ENCODE measurements at regions not wholly inside any gene's neighbourhood (a gene's known extent, or its start where the extent isn't known, plus 50 kb on each side); places are given as distances from the start of the nearest gene placed in this dataset.
"Not testable (repeated sequence)": the region's sequence is repeated elsewhere in the genome, so short reads cannot be mapped to it uniquely, and the experiment has no call there.

DNA sequence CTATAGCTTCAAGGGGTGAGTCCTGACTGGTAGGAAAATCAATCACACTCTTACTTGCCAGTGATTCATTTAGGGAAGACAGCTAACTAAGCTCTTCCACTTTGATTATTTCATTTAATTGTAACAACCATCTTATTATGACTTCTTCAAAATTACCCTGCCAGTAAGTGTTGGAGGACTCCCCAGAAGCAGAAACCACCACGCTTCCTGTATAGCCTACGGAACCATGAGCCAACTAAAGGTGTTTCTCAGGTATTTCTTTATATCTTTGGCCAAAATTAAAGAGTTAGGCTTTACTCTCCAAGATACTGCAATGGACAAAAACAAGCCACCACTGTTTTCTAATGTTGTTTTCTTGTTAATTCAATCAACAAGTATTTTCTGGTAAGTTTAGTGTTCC lies 61.0 kb downstream of the FOXD4L5 start:
- DNase-seq (ENCODE audit: low read depth): peak; percentile 21

DNA sequence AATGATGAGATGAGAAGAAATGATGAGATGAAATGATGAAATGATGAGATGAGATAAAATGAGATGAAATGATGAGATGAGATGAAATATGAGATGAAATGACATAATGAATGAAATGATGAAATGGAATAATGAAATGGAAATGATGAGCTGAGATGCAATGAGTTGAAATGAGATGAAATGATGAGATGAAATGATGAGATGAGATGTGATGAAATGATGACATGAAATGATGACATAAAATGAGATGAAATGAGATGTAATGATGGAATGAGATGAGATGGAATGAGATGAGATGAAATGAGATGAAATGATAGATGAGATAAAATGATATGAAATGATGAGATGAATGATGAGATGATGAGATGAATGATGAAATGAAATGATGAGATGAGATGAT lies 76.2 kb downstream of the FOXD4L5 start:
- not testable (repeated sequence) for DNase-seq (ENCODE audit: low read depth)

DNA sequence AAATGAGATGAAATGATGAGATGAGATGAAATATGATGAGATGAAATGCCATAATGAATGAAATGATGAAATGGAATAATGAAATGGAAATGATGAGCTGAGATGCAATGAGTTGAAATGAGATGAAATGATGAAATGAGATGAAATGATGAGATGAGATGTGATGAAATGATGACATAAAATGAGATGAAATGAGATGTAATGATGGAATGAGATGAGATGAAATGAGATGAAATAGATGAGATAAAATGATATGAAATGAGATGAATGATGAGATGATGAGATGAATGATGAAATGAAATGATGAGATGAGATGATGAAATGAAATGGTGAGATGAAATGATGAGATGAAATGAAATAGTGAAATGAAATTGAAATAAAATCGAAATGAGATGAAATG lies 77.7 kb downstream of the FOXD4L5 start:
- not testable (repeated sequence) for DNase-seq (ENCODE audit: low read depth)

DNA sequence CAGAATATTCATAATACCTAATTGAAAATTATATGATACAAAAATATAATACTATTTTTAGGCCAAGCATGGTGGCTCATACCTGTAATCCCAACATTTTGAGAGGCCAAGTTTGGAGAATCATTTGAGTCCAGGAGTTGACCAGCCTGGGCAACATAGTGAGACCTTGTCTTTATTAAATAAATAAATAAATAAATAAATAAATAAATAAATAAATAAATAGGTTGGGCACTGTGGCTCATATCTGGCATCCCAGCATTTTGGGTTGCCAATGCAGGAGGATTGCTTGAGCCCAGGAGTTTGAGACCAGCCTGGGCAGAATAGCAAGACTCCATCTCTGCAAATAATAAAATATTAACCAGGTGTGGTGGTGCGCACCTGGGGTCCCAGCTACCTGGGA lies 79.2 kb downstream of the FOXD4L5 start:
- not testable (repeated sequence) for DNase-seq (ENCODE audit: low read depth)

DNA sequence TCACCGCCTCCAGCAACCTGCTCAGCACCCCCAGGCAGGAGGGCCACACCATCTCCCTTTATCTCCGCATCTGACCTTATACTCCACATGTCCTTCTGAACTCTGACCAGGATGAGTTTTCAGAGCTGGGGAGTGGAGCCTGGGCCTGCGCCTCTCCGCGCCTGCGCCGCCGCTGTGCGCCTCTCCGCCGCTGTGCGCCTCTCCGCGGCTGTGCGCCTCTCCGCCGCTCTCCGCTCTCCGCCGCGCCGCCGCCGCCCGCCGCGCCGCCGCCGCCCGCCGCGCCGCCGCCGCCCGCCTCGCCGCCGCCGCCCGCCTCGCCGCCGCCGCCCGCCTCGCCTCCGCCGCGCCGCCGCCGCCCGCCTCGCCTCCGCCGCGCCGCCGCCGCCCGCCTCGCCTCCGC lies 89.2 kb downstream of the FOXD4L5 start:
- DNase-seq (ENCODE audit: low read depth): not testable (repeated sequence)

DNA sequence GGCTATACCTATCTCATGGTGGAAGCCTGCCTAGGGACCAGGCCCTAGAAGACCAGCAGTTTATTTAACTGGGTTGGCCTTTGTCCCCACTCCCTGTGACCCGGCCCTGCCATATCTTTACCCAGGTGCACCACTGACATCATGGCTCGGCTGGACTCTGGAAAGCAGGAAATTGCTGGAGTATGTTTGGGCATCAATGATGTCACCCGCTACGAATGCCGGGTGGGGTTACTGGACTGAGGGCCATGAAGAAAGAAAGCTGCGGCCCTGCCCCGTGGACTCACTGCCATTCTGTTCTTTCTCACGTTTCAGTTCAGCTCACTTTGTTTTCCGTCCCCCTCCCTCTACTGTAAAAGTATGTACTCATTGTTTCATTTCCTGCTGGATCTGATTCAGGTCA lies 129.1 kb downstream of the FOXD4L5 start:
- not testable (repeated sequence) for DNase-seq (ENCODE audit: low read depth)
